Activated CD4-positive, alpha-beta T cell treated with anti-CD3 and anti-CD28 coated beads, Interleukin-2, amount 10 ng/mL, durations not matched to agents 7 days and 5 days (primary cell): ENCODE measurements at regions not wholly inside any gene's neighbourhood (a gene's known extent, or its start where the extent isn't known, plus 50 kb on each side); places are given as distances from the start of the nearest gene placed in this dataset.
"Not testable (repeated sequence)": the region's sequence is repeated elsewhere in the genome, so short reads cannot be mapped to it uniquely, and the experiment has no call there.

ENCODE experiments used
- CTCF ChIA-PET: fragments of 350-600 bp; sonication (Branson Sonifier 250); formaldehyde crosslinking; loops from one replicate; lab custom pipeline; 2021; ENCODE audit warnings: antibody characterized with exemption; lab: Charles Lee
- POLR2A ChIA-PET: fragments of 350-600 bp; sonication (Branson Sonifier 250); formaldehyde crosslinking; loops from one replicate; lab custom pipeline; 2021; ENCODE audit warnings: antibody characterized with exemption; lab: Charles Lee
- DNase-seq: peaks from one replicate; pipeline ENCODE4 v3.0.0-alpha.2; 2020
- H3K27ac Mint-ChIP-seq: one replicate; pipeline ENCODE4 v1.8.0; 2021; ENCODE audit warnings: mild to moderate bottlenecking, moderate library complexity, mixed read lengths
- H3K27me3 Mint-ChIP-seq: one replicate; pipeline ENCODE4 v1.8.0; 2021; ENCODE audit warnings: mixed read lengths
- H3K36me3 Mint-ChIP-seq: one replicate; pipeline ENCODE4 v1.8.0; 2021; ENCODE audit warnings: low read depth, mixed read lengths
- H3K4me1 Mint-ChIP-seq: one replicate; pipeline ENCODE4 v1.8.0; 2021; ENCODE audit warnings: mixed read lengths
- H3K4me3 Mint-ChIP-seq: one replicate; pipeline ENCODE4 v1.8.0; 2021; ENCODE audit warnings: mild to moderate bottlenecking, moderate library complexity, mixed read lengths
- H3K9me3 Mint-ChIP-seq: one replicate; pipeline ENCODE4 v1.8.0; 2021; ENCODE audit warnings: mixed read lengths

- H3K4me1 Mint-ChIP-seq: no peaks in the 10 kb centered on the region
- no peaks in the 10 kb centered on the region for H3K27me3 Mint-ChIP-seq
- CTCF ChIA-PET: no interaction called here
- H3K27ac Mint-ChIP-seq: no peak overlapping the region
- no peaks in the 10 kb centered on the region for H3K36me3 Mint-ChIP-seq
- no peak for DNase-seq
- H3K9me3 Mint-ChIP-seq: peaks cover 11% of the 10 kb centered on the region
- POLR2A ChIA-PET: no interaction called here
- no peak overlapping the region for H3K4me3 Mint-ChIP-seq
Observed at GRCh38 chr14:83561261-83561660, 1968.7 kb upstream of the FLRT2 start.

GRCh38 chr14:83566567-83566966 lies 1963.4 kb upstream of the FLRT2 start:
- POLR2A ChIA-PET: no interaction called here
- H3K27me3 Mint-ChIP-seq: no peaks in the 10 kb centered on the region

GRCh38 chr14:83568141-83568540 lies 1961.8 kb upstream of the FLRT2 start:
- H3K9me3 Mint-ChIP-seq: peaks cover 8% of the 10 kb centered on the region
- H3K4me1 Mint-ChIP-seq: no peaks in the 10 kb centered on the region
- H3K36me3 Mint-ChIP-seq: no peaks in the 10 kb centered on the region
- POLR2A ChIA-PET: no interaction called here
- CTCF ChIA-PET: no interaction called here
- no peaks in the 10 kb centered on the region for H3K27me3 Mint-ChIP-seq
- no peak overlapping the region for H3K27ac Mint-ChIP-seq
- no peak for DNase-seq
- H3K4me3 Mint-ChIP-seq: no peak overlapping the region

More at GRCh38 chr14:83566567-83566966, 1963.4 kb upstream of the FLRT2 start:
- no peaks in the 10 kb centered on the region for H3K4me1 Mint-ChIP-seq
- H3K27ac Mint-ChIP-seq: no peak overlapping the region
- peaks cover 9% of the 10 kb centered on the region for H3K9me3 Mint-ChIP-seq
- no peaks in the 10 kb centered on the region for H3K36me3 Mint-ChIP-seq
- CTCF ChIA-PET: no interaction called here
- no peak overlapping the region for H3K4me3 Mint-ChIP-seq
- no peak for DNase-seq

GRCh38 chr14:83575301-83575700 lies 1954.6 kb upstream of the FLRT2 start:
- no peak overlapping the region for H3K27ac Mint-ChIP-seq
- H3K36me3 Mint-ChIP-seq: no peaks in the 10 kb centered on the region
- peaks cover 2% of the 10 kb centered on the region for H3K9me3 Mint-ChIP-seq
- DNase-seq: no peak
- H3K4me3 Mint-ChIP-seq: no peak overlapping the region
- POLR2A ChIA-PET: no interaction called here
- no peaks in the 10 kb centered on the region for H3K27me3 Mint-ChIP-seq
- CTCF ChIA-PET: no interaction called here
- no peaks in the 10 kb centered on the region for H3K4me1 Mint-ChIP-seq

- DNase-seq: no peak
- CTCF ChIA-PET: no interaction called here
- Mint-ChIP-seq H3K27me3 (no peaks in the 10 kb centered on the region), H3K27ac (no peak overlapping the region), H3K4me3 (no peak overlapping the region), H3K36me3 (no peaks in the 10 kb centered on the region), H3K4me1 (no peaks in the 10 kb centered on the region), H3K9me3 (peaks cover 10% of the 10 kb centered on the region)
- POLR2A ChIA-PET: no interaction called here
Observed at GRCh38 chr14:83583201-83583600, 1946.7 kb upstream of the FLRT2 start.

- H3K27ac Mint-ChIP-seq: no peak overlapping the region
- H3K9me3 Mint-ChIP-seq: peaks cover 11% of the 10 kb centered on the region
- H3K27me3 Mint-ChIP-seq: no peaks in the 10 kb centered on the region
Observed at GRCh38 chr14:83594874-83595273, 1935.1 kb upstream of the FLRT2 start.

GRCh38 chr14:83607682-83608081 lies 1922.3 kb upstream of the FLRT2 start:
- Mint-ChIP-seq H3K27ac (no peak overlapping the region), H3K36me3 (no peaks in the 10 kb centered on the region), H3K27me3 (no peaks in the 10 kb centered on the region), H3K4me1 (no peaks in the 10 kb centered on the region), H3K4me3 (no peak overlapping the region), H3K9me3 (peaks cover 17% of the 10 kb centered on the region)
- POLR2A ChIA-PET: no interaction called here
- DNase-seq: no peak
- CTCF ChIA-PET: no interaction called here

More at GRCh38 chr14:83594874-83595273, 1935.1 kb upstream of the FLRT2 start:
- no peak for DNase-seq
- H3K36me3 Mint-ChIP-seq: no peaks in the 10 kb centered on the region
- no peak overlapping the region for H3K4me3 Mint-ChIP-seq
- CTCF ChIA-PET: no interaction called here
- H3K4me1 Mint-ChIP-seq: no peaks in the 10 kb centered on the region
- POLR2A ChIA-PET: no interaction called here

GRCh38 chr14:83611491-83611890 lies 1918.5 kb upstream of the FLRT2 start:
- Mint-ChIP-seq H3K27ac (no peak overlapping the region), H3K4me3 (no peak overlapping the region), H3K27me3 (no peaks in the 10 kb centered on the region), H3K36me3 (no peaks in the 10 kb centered on the region), H3K9me3 (peaks cover 16% of the 10 kb centered on the region), H3K4me1 (no peaks in the 10 kb centered on the region)
- no peak for DNase-seq
- CTCF ChIA-PET: no interaction called here
- POLR2A ChIA-PET: no interaction called here

- POLR2A ChIA-PET: no interaction called here
- peaks cover 11% of the 10 kb centered on the region for H3K9me3 Mint-ChIP-seq
Observed at GRCh38 chr14:83611906-83612390, 1918.0 kb upstream of the FLRT2 start.

GRCh38 chr14:83614956-83615355 lies 1915.0 kb upstream of the FLRT2 start:
- Mint-ChIP-seq H3K36me3 (no peaks in the 10 kb centered on the region), H3K27ac (no peak overlapping the region), H3K4me1 (no peaks in the 10 kb centered on the region), H3K27me3 (no peaks in the 10 kb centered on the region), H3K9me3 (peaks cover 9% of the 10 kb centered on the region), H3K4me3 (no peak overlapping the region)
- ChIA-PET CTCF (no interaction called here), POLR2A (no interaction called here)
- no peak for DNase-seq

More at GRCh38 chr14:83611906-83612390, 1918.0 kb upstream of the FLRT2 start:
- H3K27ac Mint-ChIP-seq: no peak overlapping the region
- CTCF ChIA-PET: no interaction called here
- no peaks in the 10 kb centered on the region for H3K27me3 Mint-ChIP-seq
- DNase-seq: no peak
- H3K4me1 Mint-ChIP-seq: no peaks in the 10 kb centered on the region
- H3K36me3 Mint-ChIP-seq: no peaks in the 10 kb centered on the region
- H3K4me3 Mint-ChIP-seq: no peak overlapping the region

GRCh38 chr14:83624541-83624940 lies 1905.4 kb upstream of the FLRT2 start:
- ChIA-PET CTCF (no interaction called here), POLR2A (no interaction called here)
- H3K27me3 Mint-ChIP-seq: no peaks in the 10 kb centered on the region
- H3K9me3 Mint-ChIP-seq: peaks cover 6% of the 10 kb centered on the region
- no peak overlapping the region for H3K4me3 Mint-ChIP-seq
- no peaks in the 10 kb centered on the region for H3K4me1 Mint-ChIP-seq
- no peaks in the 10 kb centered on the region for H3K36me3 Mint-ChIP-seq
- DNase-seq: no peak
- H3K27ac Mint-ChIP-seq: no peak overlapping the region

- H3K27ac Mint-ChIP-seq: no peak overlapping the region
- no peaks in the 10 kb centered on the region for H3K4me1 Mint-ChIP-seq
- DNase-seq: no peak
- H3K9me3 Mint-ChIP-seq: peaks cover 5% of the 10 kb centered on the region
- H3K27me3 Mint-ChIP-seq: no peaks in the 10 kb centered on the region
- H3K4me3 Mint-ChIP-seq: no peak overlapping the region
- ChIA-PET CTCF (no interaction called here), POLR2A (no interaction called here)
- no peaks in the 10 kb centered on the region for H3K36me3 Mint-ChIP-seq
Observed at GRCh38 chr14:83632375-83632774, 1897.6 kb upstream of the FLRT2 start.

GRCh38 chr14:83638748-83639504 lies 1891.0 kb upstream of the FLRT2 start:
- POLR2A ChIA-PET: no interaction called here
- no peaks in the 10 kb centered on the region for H3K4me1 Mint-ChIP-seq
- CTCF ChIA-PET: no interaction called here
- no peak overlapping the region for H3K27ac Mint-ChIP-seq
- DNase-seq: no peak
- H3K9me3 Mint-ChIP-seq: no peaks in the 10 kb centered on the region
- no peaks in the 10 kb centered on the region for H3K36me3 Mint-ChIP-seq
- H3K27me3 Mint-ChIP-seq: no peaks in the 10 kb centered on the region
- H3K4me3 Mint-ChIP-seq: no peak overlapping the region

GRCh38 chr14:83639505-83639875 lies 1890.5 kb upstream of the FLRT2 start:
- H3K4me1 Mint-ChIP-seq, H3K36me3 Mint-ChIP-seq, H3K27ac Mint-ChIP-seq, H3K9me3 Mint-ChIP-seq, DNase-seq, POLR2A ChIA-PET, H3K27me3 Mint-ChIP-seq, H3K4me3 Mint-ChIP-seq, CTCF ChIA-PET: not testable (repeated sequence)
